GM10266 (cell line): ENCODE measurements at regions not wholly inside any gene's neighbourhood (a gene's known extent, or its start where the extent isn't known, plus 50 kb on each side); places are given as distances from the start of the nearest gene placed in this dataset.

ENCODE experiments used
- DNase-seq: peaks from one replicate; pipeline ENCODE4 v3.0.0; 2012; ENCODE audit errors: extremely low spot score
- TF ChIP-seq, protein P1 (sequence below): IDR thresholded peaks from 2 replicates; pipeline ENCODE4 v1.5.1; 2012; ENCODE audit warnings: mild to moderate bottlenecking, low read depth; ENCODE audit not compliant: control insufficient read depth, insufficient read depth; ENCODE audit errors: missing control alignments

DNA sequence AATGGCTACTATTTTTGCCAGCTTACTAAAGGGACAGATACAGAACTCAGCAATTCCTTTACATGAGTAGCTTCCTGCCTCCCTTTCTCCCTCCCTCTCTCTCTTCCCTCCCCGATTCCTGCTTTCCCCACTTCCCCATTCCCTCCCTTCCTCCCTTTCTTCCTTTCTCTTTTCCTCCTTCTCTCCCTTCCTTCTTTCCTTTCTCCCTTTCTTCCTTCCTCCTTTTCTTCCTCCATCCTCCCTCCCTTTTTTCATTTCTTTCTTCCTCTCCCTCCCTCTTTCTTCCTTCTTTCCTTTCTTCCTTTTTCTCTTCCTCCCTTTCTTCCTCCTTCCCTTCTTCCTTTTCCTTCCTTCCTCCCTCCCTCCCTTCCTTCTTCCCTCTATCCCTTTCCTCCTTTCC, 178.1 kb downstream of the RNF144B start:
- TF ChIP-seq, protein P1, sequence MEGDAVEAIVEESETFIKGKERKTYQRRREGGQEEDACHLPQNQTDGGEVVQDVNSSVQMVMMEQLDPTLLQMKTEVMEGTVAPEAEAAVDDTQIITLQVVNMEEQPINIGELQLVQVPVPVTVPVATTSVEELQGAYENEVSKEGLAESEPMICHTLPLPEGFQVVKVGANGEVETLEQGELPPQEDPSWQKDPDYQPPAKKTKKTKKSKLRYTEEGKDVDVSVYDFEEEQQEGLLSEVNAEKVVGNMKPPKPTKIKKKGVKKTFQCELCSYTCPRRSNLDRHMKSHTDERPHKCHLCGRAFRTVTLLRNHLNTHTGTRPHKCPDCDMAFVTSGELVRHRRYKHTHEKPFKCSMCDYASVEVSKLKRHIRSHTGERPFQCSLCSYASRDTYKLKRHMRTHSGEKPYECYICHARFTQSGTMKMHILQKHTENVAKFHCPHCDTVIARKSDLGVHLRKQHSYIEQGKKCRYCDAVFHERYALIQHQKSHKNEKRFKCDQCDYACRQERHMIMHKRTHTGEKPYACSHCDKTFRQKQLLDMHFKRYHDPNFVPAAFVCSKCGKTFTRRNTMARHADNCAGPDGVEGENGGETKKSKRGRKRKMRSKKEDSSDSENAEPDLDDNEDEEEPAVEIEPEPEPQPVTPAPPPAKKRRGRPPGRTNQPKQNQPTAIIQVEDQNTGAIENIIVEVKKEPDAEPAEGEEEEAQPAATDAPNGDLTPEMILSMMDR: no peak
- DNase-seq: no peak

DNA sequence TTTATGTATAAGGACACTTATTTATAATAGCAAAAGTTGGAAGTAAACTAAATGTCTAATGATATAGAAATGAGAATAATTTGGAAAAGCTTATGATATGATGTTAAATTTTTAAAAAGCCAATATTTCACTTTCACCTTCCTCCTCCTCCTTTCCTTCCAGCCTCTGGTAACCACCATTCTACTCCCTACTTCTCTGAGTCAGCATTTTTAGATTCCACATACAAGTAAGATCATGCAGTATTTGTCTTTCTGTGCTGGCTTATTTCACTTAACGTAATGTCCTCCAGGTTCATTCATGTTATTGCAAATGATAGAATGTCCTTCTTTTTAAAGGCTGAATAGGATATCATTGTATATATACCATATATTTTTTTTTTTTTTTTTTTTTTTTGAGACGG, 180.2 kb downstream of the RNF144B start:
- no peak for DNase-seq
- TF ChIP-seq, protein P1: no peak

DNA sequence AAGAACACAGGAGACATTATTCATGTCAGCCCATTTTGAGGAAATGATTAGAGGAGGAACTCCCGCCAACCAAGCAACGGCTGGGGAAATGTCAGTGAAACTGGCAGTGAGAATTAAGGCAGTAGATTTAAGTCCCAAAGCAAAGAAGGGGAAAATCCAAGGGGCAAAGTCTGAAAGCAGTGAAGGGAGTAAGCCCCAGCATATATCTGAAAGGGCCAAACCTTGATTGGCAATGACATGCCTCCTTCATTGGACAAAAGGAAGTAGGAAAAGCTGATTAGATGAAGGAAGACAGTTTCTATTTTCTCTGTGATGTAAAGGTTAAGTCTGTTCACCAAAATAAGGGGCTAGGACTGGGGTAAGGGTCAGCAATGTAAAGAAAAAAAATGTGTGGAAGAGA, 190.3 kb downstream of the RNF144B start:
- TF ChIP-seq, protein P1: no peak
- no peak for DNase-seq

DNA sequence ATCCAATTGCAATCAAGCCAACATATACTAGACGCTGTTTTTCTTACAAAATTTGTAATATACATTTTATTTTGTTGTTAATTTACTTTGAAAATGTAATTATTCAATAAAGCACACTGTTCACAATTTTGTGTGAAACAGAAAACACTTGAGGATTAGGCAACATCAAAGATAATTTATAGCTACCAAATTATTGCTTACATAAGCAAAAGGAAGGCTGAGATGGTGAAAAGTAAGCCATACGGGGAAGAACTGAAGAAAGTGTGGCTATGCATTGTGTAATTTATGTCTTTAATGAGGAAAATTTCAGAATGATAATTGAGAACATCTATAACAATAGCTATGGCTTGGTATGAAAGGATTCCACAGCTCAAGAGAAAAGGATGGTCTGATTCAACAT, 192.0 kb downstream of the RNF144B start:
- DNase-seq: no peak
- TF ChIP-seq, protein P1: no peak

DNA sequence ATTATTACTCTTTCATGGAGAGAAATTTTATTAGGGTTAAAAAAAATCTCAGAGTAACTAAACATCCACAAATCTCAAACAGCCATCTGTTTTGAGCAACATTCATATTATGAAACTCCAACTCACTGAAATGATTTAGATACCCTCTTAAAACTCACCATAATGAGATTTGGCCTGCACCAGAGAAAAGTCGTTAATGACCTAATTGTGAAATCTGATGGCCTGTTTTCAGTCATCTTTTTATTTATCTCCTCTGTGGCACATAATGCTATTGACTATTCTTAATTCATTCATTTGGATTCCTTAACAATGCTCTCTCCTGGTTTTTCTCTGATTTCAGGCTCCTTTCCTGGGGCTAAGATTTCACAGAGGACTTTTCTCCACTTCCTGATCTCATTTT, 192.7 kb downstream of the RNF144B start:
- TF ChIP-seq, protein P1: no peak
- no peak for DNase-seq

DNA sequence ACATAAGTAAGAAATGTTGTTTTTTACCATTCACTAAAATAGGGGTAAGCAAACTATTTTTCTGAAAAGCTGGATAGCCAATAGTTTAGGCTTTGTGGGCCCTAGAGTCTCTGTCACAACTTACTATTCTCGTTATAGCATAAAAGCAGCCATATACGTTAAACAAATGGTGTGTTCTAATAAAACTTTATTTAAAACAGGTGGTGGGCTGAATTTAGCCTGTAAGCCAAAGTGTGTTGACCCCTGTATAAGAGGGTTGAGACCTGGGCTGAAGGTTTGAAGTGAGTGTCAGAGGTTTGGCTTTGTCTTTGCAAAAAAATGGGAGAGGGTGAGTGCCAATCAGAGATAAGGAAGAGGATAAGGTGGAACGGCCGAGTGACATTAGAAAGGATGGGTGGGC, 197.2 kb downstream of the RNF144B start:
- DNase-seq: no peak
- TF ChIP-seq, protein P1: no peak

DNA sequence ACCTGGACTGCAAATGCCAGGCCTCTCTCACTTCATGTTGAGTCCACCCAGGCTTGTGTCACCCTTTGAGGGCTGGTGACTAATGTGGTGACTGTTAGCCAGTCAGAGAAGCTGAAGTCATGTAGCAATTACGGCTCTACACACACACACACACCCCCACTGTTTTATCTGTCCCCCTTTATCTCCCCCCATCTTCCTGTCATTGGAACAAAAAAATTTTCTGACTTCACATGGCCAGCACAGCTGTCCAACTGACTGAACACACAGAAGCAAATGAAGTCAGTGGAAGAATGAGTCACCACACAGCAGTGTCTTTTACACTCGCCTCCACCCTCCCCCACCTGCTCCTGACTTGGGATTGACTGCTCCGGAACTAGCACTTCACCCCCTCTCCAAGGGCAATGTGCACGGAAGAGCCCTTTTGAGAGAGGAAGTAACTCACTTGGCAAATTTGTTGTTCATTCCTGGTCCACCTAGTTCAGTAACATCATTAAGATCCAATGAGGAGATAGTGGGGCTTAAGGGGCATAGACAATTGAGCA, 198.0 kb downstream of the RNF144B start:
- no peak for DNase-seq

More for the DNA sequence above, 198.0 kb downstream of the RNF144B start:
- TF ChIP-seq, protein P1: no peak
